AG04450 (cell line): ENCODE measurements at regions not wholly inside any gene's neighbourhood (a gene's known extent, or its start where the extent isn't known, plus 50 kb on each side); places are given as distances from the start of the nearest gene placed in this dataset.
A peak's percentile ranks its signal among the peaks of the same experiment; 100 is the strongest.

Experiments used
- CTCF ChIA-PET: fragments of 300-600, 350-600 bp; formaldehyde crosslinking; extraction: SDS; loops from one replicate; lab custom pipeline; 2022; ENCODE audit warnings: antibody characterized with exemption, inconsistent platforms; lab: Charles Lee
- POLR2A ChIA-PET: fragments of 350-600 bp; formaldehyde crosslinking; extraction: SDS; loops from one replicate; lab custom pipeline; 2021; ENCODE audit warnings: antibody characterized with exemption, inconsistent platforms; lab: Yijun Ruan, JAX
- DNase-seq: peaks from one replicate; pipeline ENCODE4 v3.0.0-alpha.2; 2011; ENCODE audit warnings: low read depth, low spot score
- H3K27ac ChIP-seq: one replicate; pipeline ENCODE4 v1.5.1; 2012; ENCODE audit warnings: low read depth, low read length, control low read depth
- H3K27me3 ChIP-seq: one replicate; pipeline ENCODE4 v1.6.0; 2012; ENCODE audit warnings: low read length; ENCODE audit not compliant: control insufficient read depth, insufficient read depth
- H3K4me3 ChIP-seq: 2 replicates; pipeline ENCODE4 v1.5.1; 2011; ENCODE audit warnings: mild to moderate bottlenecking, low read depth, low read length, control low read depth
- H3K9me3 ChIP-seq: 2 replicates; pipeline ENCODE4 v1.5.1; 2012; ENCODE audit warnings: low read length; ENCODE audit not compliant: control insufficient read depth, insufficient read depth
- TF ChIP-seq, protein P1 (sequence below): IDR thresholded peaks from 2 replicates; pipeline ENCODE4 v1.5.1; 2011; ENCODE audit warnings: low read depth, low read length, control low read depth, inconsistent platforms

DNA sequence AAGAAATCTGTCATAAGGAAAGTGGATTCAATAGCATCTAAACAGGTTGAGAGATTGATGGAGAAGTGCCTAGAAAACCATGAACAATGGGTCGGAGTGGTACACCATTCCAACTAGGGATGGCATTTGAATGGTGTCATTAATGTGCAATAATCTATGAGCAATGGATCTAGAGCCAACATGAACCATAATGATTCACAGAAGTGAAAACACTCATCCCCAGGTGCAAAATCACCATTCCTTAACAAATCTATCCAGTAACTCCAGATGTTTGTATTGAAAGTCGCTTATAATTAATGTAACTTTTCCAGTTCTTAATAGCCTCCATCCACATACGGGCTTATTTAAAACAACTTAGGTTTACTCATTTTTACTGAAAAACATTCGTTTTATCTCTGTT is 201.3 kb upstream of the ADGRL4 start:
- POLR2A ChIA-PET = no interaction called here

DNA sequence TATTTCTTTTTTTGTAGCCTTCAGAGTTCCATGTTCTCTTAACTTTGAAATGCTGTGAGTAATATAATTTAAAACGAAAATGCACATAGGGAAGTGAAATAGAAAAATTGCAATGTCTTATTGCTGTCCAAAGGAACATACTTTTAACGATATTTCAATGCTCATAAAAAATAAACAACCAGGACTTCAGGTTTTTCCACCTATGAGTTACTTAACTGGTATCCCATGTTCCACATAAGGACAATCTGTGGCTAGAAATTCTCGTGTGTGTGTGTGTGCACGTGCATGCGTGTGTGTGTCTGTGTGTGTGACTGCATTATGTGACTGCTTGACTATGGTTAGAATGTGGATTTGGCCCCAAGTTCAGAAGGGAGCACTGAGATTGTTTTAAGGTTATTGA is 200.8 kb upstream of the ADGRL4 start:
- POLR2A ChIA-PET = no interaction called here
- TF ChIP-seq, protein P1, sequence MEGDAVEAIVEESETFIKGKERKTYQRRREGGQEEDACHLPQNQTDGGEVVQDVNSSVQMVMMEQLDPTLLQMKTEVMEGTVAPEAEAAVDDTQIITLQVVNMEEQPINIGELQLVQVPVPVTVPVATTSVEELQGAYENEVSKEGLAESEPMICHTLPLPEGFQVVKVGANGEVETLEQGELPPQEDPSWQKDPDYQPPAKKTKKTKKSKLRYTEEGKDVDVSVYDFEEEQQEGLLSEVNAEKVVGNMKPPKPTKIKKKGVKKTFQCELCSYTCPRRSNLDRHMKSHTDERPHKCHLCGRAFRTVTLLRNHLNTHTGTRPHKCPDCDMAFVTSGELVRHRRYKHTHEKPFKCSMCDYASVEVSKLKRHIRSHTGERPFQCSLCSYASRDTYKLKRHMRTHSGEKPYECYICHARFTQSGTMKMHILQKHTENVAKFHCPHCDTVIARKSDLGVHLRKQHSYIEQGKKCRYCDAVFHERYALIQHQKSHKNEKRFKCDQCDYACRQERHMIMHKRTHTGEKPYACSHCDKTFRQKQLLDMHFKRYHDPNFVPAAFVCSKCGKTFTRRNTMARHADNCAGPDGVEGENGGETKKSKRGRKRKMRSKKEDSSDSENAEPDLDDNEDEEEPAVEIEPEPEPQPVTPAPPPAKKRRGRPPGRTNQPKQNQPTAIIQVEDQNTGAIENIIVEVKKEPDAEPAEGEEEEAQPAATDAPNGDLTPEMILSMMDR = no peak
- no peak overlapping the region for H3K4me3 ChIP-seq
- H3K27ac ChIP-seq = no peak overlapping the region
- DNase-seq = no peak
- H3K27me3 ChIP-seq = no peaks in the 10 kb centered on the region
- H3K9me3 ChIP-seq = no peaks in the 10 kb centered on the region
- CTCF ChIA-PET = no interaction called here

More for the DNA sequence above, 201.3 kb upstream of the ADGRL4 start:
- Histone ChIP-seq H3K27me3 (no peaks in the 10 kb centered on the region), H3K4me3 (no peak overlapping the region), H3K9me3 (no peaks in the 10 kb centered on the region), H3K27ac (no peak overlapping the region)
- TF ChIP-seq, protein P1 = no peak
- DNase-seq = no peak
- CTCF ChIA-PET = no interaction called here

DNA sequence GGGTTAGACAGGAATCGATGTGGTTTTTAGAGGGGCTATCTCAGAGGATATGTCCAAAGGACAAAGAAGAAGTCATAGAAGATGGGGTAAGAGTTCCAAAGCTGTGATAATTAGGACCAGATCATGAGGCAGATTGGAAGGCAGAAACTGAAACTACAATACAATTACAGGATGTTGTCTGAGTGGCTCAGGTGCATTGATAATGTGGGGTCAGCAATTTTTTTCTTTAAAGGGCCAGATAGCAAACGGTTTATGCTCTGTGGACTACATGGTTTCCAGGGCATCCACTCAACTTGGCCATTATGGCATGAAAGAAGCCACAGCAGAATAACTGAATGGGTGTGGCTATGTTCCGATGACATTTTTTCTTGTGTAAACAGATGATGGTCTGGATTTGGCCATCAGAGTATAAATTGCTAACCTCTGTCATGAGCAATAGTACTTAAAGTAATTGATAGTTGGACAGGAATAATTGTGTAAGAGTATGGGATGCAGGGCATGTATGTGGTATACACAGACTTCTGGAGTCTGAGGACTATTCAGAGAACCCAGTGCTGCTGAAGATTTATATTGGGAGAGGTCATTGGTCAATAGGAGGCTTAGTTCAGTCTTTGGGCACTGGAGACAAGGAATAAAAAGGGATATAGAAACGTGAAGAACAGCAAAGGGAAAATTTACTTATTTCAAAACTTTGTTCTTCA is 198.4 kb upstream of the ADGRL4 start:
- DNase-seq = no peak
- H3K9me3 ChIP-seq = no peaks in the 10 kb centered on the region
- TF ChIP-seq, protein P1 = no peak
- ChIA-PET POLR2A (no interaction called here), CTCF (no interaction called here)
- H3K27me3 ChIP-seq = no peaks in the 10 kb centered on the region
- H3K4me3 ChIP-seq = no peak overlapping the region
- no peak overlapping the region for H3K27ac ChIP-seq

DNA sequence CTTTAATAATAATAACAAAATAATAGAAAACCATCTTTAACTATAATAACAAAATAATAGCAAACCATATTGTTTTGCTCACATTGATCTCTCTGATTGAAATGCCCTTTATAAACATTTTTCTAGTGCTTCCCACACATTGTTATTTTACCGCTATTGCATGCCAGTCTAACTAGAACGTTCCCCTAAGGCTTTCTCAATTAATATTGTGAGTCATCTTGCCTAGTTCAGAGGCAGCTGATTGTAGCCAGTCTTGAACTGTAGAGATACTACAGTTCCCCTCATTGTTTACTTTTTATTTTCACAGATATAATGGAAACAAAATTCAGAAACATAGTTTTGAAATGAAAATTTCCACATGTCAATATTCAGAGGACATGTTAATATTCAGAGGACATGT is 192.3 kb upstream of the ADGRL4 start:
- DNase-seq = peak; percentile 13
- H3K4me3 ChIP-seq = no peak overlapping the region
- no peak overlapping the region for H3K27ac ChIP-seq
- TF ChIP-seq, protein P1 = no peak
- CTCF ChIA-PET = interaction anchor here (4.6 kb wide), 1 partner anchor 358 kb away, joined by 47 read pairs; no protein-coding TSS in a partner anchor
- no peaks in the 10 kb centered on the region for H3K27me3 ChIP-seq
- POLR2A ChIA-PET = no interaction called here
- no peaks in the 10 kb centered on the region for H3K9me3 ChIP-seq

DNA sequence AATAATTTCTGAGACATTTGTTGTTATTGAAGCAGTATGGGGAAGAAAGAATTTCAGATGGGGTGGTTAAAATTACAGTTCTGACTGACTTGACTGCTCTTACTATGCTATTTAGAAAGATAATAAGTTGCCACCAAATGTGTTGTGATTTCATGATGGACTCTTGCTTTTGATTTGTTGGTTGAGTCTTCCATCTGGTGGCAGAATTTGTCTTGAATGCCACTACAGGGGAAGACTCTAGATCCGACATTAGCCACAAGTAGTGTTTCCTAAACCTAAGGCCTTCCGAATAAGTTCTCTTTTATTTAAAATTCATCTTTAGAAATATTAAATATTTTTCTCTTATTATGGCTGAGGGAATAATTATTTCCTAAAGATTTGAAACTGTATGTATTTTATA is 190.9 kb upstream of the ADGRL4 start:
- Histone ChIP-seq H3K9me3 (no peaks in the 10 kb centered on the region), H3K27me3 (no peaks in the 10 kb centered on the region), H3K4me3 (no peak overlapping the region), H3K27ac (no peak overlapping the region)
- no peak for DNase-seq
- ChIA-PET POLR2A (no interaction called here), CTCF (interaction anchor here (1.0 to 4.6 kb wide), 2 partner anchors 353 to 357 kb away, joined by 3 to 47 read pairs; no protein-coding TSS in a partner anchor)
- TF ChIP-seq, protein P1 = peak; percentile 24; the same call in 1 of the 2 replicates
